Neutrophil (primary cell): ENCODE measurements at regions not wholly inside any gene's neighbourhood (a gene's known extent, or its start where the extent isn't known, plus 50 kb on each side); places are given as distances from the start of the nearest gene placed in this dataset.

Experiments
- H3K27ac ChIP-seq: fragments of 200-600 bp; sonication (generic); 2 replicates; pipeline ENCODE4 v1.5.1; 2016; ENCODE audit warnings: mild to moderate bottlenecking, moderate library complexity
- H3K27me3 ChIP-seq: fragments of 200-600 bp; sonication (generic); 2 replicates; pipeline ENCODE4 v1.6.0; 2016; ENCODE audit warnings: mild to moderate bottlenecking
- H3K36me3 ChIP-seq: fragments of 200-600 bp; sonication (generic); 2 replicates; pipeline ENCODE4 v1.5.1; 2017
- H3K4me1 ChIP-seq, 2 experiments: fragments of 200-600 bp in 1 of 2; sonication (generic) in 1 of 2; 1 replicate in 1 of 2; 2 replicates in 1 of 2; pipeline versions ENCODE4 v1.5.1 to v1.6.1; 2013 to 2016; ENCODE audit warnings: low read depth in 1 of 2, low read length in 1 of 2, mild to moderate bottlenecking in 1 of 2, moderate library complexity in 1 of 2; ENCODE audit not compliant: control insufficient read depth in 1 of 2, insufficient read depth in 1 of 2
- H3K4me3 ChIP-seq, 2 experiments: fragments of 200-600 bp in 1 of 2; sonication (generic) in 1 of 2; 1 replicate in 1 of 2; 2 replicates in 1 of 2; pipeline ENCODE4 v1.5.1; 2013 to 2016; ENCODE audit warnings: low read depth in 1 of 2, low read length in 1 of 2, mild to moderate bottlenecking in 1 of 2, moderate library complexity in 1 of 2
- H3K9me3 ChIP-seq: fragments of 200-600 bp; sonication (generic); 2 replicates; pipeline ENCODE4 v1.5.1; 2016
- TF ChIP-seq, protein P1 (sequence below): fragments of 200-600 bp; sonication (generic); IDR thresholded peaks from 2 replicates; pipeline ENCODE4 v1.5.1; 2016; ENCODE audit warnings: antibody characterized with exemption

DNA sequence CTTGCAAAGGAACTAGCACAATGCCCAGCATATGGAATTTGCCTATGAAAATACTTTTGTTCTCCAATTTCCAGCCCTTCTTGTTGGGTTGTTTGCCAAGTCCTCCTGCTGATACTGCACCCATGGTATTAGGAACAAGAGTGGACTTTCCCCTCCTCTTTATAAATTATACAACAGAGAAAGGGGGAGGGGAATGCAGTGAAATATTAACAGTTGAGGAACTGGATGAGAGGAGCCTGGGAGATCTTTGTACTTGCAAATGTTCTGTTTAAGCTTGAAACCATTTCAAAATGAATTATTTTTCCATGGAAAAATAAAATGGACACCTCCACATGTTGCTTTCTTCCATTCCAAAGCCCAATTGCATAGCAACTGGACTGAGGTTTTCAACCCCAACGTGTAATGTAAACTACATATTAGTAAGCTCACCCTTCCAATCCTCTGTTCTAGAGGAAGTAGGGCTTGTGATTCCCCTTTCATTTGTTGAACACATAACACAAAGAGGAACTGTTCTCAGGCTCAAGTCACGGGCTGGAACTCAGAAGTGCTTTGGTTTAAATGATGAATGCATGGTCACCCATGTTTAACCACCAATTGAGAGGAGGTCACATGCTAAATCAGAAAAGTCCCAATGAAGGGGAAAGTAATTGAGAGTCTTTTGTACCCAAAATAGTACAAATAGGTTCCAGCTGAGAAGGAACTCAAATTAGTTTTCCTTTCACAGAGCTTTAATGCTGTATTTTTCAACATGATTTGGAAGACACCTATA is 66.2 kb upstream of the ZC3H12C start:
- Histone ChIP-seq H3K36me3 (no peaks in the 10 kb centered on the region), H3K27me3 (no peaks in the 10 kb centered on the region), H3K27ac (no peak overlapping the region), H3K4me3 (no peak overlapping the region), H3K4me1 (no peaks in the 10 kb centered on the region), H3K9me3 (no peaks in the 10 kb centered on the region)
- TF ChIP-seq, protein P1, sequence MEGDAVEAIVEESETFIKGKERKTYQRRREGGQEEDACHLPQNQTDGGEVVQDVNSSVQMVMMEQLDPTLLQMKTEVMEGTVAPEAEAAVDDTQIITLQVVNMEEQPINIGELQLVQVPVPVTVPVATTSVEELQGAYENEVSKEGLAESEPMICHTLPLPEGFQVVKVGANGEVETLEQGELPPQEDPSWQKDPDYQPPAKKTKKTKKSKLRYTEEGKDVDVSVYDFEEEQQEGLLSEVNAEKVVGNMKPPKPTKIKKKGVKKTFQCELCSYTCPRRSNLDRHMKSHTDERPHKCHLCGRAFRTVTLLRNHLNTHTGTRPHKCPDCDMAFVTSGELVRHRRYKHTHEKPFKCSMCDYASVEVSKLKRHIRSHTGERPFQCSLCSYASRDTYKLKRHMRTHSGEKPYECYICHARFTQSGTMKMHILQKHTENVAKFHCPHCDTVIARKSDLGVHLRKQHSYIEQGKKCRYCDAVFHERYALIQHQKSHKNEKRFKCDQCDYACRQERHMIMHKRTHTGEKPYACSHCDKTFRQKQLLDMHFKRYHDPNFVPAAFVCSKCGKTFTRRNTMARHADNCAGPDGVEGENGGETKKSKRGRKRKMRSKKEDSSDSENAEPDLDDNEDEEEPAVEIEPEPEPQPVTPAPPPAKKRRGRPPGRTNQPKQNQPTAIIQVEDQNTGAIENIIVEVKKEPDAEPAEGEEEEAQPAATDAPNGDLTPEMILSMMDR = no peak

DNA sequence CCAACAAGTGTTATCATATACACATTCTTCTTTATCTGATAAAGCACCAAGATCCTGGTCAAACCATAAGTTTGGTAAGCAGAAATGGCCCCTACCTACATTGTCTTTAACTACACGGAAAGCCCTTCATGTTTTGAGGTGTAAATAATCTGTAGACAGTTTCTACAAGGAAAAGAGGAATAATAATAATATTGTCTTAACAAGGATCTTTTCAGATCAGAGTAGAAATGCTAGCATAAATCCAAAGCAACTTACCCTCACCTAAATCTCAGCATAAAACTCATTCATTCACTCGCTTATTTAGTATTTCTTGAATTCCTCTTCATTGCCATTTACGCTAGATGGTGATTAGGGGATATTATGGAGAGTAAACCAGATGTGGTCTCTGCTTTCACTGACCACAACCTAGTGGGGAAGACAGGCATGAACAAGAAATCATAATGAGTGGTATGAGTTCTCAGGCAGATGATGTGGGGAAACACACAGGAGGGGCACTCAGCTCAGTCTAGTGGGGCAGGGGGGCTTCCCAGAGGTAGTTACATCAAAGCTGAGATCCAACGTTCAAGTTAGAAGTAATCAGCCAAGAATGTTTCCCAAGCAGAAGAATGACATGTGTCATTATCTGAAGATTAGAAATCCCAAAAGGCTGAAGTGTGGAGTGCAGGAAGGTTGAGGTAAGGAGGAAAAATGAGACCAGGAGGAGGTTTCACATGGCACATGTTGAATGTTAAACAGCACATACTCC is 65.4 kb upstream of the ZC3H12C start:
- TF ChIP-seq, protein P1 = no peak
- H3K4me1 ChIP-seq = no peaks in the 10 kb centered on the region
- H3K36me3 ChIP-seq = no peaks in the 10 kb centered on the region
- no peaks in the 10 kb centered on the region for H3K9me3 ChIP-seq
- H3K27me3 ChIP-seq = no peaks in the 10 kb centered on the region
- H3K27ac ChIP-seq = no peak overlapping the region
- no peak overlapping the region for H3K4me3 ChIP-seq

DNA sequence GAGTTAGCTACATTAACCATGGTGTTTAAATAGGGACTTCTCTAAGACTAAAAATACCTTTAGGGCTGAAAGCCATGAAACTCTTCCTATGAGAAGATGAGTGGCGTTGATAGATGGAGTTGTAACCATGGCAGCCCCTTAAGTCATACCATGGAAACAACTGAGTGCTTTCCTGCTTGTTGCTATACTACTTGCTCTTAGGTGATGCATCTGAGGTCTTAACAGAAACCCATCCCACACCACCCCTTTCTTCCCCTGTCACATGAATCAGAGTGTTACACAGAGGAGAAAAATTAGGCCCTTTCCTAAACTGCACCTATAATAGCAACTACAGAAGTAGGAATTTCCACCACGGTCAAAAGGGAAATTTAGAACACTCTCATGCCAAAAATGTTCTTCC is 64.3 kb upstream of the ZC3H12C start:
- no peak overlapping the region for H3K27ac ChIP-seq
- H3K27me3 ChIP-seq = no peaks in the 10 kb centered on the region
- no peaks in the 10 kb centered on the region for H3K9me3 ChIP-seq
- TF ChIP-seq, protein P1 = no peak
- no peak overlapping the region for H3K4me3 ChIP-seq
- H3K4me1 ChIP-seq = no peaks in the 10 kb centered on the region
- H3K36me3 ChIP-seq = no peaks in the 10 kb centered on the region

DNA sequence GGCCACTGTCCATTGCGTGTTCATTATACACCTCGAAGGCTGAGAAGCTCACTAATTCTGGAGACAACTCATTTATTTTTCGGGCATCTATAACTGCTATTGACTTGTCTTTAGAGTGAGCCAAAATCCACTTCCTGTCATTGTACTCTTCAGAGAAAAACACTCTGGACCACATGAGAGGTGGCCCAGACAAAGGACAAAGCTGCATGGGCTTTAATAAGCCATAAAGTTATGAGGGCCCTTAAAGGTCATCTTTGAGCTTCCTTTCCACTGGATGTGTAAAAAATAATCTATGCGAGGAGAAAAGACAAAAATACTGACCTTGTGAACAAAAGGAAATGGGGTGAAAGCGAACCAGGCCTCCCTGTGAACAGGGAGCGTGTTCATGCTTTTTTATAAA is 63.5 kb upstream of the ZC3H12C start:
- H3K4me1 ChIP-seq = no peaks in the 10 kb centered on the region
- H3K27ac ChIP-seq = no peak overlapping the region
- no peaks in the 10 kb centered on the region for H3K9me3 ChIP-seq
- no peaks in the 10 kb centered on the region for H3K36me3 ChIP-seq
- no peaks in the 10 kb centered on the region for H3K27me3 ChIP-seq
- TF ChIP-seq, protein P1 = no peak
- no peak overlapping the region for H3K4me3 ChIP-seq

DNA sequence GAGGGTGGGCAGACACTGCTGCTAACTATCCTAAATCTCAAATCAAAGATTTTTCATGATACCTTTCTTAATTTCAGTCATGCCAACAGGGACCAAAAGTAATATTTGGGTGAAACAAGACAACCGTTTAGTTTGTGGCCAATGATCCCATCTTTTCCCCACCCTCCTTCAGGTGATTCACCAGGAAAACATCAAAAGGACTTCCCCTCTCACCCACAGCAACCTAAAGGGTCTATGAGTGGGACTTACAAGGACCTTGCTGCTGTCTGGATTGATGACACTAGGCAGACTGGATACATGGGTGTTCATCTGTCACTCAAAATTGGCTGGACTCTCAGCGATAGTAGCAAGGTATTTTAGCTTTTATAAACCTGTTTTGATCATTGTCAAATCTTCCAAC is 62.0 kb upstream of the ZC3H12C start:
- Histone ChIP-seq H3K27me3 (no peaks in the 10 kb centered on the region), H3K4me3 (no peak overlapping the region), H3K27ac (no peak overlapping the region)

More for the DNA sequence above, 62.0 kb upstream of the ZC3H12C start:
- no peaks in the 10 kb centered on the region for H3K36me3 ChIP-seq
- no peaks in the 10 kb centered on the region for H3K4me1 ChIP-seq
- no peaks in the 10 kb centered on the region for H3K9me3 ChIP-seq
- TF ChIP-seq, protein P1 = no peak
